Activated gamma-delta T cell (primary cell): ENCODE measurements at regions not wholly inside any gene's neighbourhood (a gene's known extent, or its start where the extent isn't known, plus 50 kb on each side); places are given as distances from the start of the nearest gene placed in this dataset.

Experiments
- DNase-seq: peaks from one replicate; lab custom pipeline; 2025; lab: John Stamatoyannopoulos, UW

DNA sequence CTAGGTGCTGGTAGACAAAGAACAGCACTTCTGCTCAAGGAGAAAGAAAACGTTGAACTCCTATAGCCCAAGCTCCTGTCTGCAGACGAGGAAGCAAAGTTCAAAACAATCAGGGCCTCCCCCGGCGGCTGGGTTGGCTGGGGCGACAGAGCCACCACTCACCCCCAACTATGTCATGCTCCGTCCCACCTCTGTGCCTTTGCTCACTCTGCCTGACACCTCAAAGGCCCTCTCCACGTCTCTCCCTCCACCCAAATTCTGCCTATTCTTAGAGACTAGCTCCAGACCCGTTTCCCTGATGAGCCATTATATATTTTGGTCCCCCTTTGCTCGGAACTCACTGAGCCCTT, 304.3 kb downstream of the TLE3 start:
- DNase-seq: no peak

DNA sequence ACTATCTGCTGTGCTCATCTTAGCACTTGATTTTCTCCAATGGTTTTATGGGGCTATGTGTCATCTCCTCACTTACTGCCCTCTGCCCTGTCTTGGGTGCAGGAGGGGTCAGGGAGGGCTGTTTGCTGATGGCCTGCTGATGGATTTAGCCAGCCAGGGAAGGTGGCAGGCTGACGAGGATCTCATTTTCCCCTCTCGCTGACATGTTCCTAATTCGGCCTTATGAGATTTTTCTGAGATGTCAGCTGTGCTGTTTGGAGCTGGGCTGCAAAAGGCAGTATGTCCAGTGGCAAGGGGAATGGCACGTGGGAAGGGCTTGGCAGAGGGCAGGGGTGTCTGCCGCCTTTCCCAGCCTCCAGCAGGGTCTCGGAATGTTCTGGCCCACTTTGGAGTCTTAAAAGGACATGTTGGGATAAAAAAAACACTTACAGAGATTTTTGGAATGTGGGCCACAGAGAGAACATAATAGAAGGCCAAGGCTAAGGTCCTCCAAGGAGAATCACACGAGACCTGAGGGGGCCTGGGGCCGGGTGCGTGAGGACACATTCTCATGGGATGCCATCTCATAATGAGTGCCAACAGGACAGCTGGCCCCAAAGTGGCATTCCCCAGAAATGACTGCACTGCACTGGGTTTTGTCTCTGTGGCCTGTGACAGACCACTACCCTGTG, 303.8 kb downstream of the TLE3 start:
- DNase-seq: no peak

DNA sequence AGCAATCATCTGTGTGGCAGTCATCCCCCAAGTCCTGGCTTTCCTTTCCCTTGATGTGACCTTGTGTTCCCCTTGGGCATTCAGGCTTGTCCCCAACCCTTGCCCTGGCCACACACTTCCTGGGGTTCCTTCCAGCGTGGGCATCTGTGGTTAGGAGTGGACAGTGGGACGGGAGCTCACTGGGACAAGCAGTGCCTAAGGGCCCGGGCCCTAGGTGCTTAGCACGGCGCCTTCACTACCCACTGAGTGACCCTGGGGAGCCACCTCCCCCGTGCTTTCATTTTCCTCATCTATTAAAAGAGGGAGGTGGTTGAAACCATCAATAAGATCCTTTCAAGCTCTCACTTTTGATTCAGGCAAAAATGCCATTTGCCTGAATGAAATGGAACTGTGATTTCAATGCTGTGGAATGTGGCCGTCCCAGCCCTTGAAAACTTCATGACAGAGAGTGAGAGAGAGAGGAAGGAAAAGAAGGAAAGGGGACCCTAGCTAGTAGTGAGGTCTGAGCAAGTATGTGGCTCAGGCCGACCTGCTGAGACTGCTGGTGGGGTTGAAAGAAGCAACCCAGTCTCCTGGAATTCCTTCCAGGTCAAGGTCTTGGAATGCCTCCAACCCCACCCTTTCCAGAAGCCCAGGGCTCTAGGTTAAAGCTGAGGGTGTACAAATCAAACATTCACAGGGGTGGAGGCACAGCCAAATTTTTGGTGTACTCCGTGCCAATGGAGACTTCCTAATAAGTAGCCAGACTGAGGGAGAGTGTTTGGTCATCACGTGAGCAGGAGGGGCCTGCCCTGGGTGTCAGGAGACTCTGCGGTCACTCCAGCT, 302.9 kb downstream of the TLE3 start:
- no peak for DNase-seq

GRCh38 chr15:69795601-69796000, 302.1 kb downstream of the TLE3 start:
- no peak for DNase-seq

DNA sequence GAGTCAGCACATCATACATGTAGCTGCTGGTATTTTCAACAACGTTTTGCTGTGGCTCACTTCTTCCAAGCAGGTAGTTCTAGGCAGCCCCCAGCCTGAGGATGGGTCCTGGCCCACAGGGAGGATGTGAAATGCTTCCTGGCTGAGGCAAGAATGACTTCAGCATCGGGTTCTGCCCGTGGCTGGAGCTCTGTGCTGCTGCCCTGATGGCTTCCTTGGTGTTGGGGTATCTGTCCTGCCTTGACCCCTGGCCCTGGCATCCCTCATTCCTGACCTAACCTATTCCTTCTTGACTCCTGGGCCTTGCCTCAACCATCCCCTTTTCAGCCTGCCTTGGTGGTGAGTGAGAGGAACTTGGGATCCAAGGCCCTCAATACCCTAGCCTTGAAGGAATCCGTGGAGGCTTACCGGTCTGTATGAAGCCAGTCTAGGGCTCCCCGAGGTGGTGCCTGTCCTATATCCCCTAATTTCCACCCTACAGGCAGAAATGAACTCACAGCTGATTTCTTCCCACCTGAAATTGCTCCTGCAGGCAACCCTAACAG, 300.6 kb downstream of the TLE3 start:
- no peak for DNase-seq

- DNase-seq: no peak
Observed at GRCh38 chr15:69797615-69798014, 300.1 kb downstream of the TLE3 start.

GRCh38 chr15:69798481-69799250, 299.1 kb downstream of the TLE3 start:
- DNase-seq: no peak

DNA sequence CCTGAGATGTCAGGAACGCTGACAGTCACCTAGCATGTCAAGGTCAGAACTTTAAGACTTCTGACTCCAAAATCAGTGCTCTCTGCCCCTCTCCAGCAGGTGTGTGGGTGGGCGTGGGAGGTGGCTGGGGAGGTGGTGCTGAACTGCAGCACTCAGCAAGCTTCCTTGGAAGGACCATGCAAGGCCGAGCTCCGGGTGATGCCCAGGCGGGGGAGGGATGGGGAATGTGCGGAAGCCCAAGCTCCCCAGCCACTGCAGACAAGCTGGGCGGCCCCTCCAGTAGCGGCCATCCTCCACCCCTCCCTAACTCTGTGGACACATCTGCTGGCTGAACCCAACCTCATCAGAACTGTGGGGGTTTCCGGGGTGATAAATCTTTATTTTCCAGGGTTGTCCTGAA, 296.6 kb downstream of the TLE3 start:
- DNase-seq: no peak

- no peak for DNase-seq
Observed at GRCh38 chr15:69802432-69802831, 295.3 kb downstream of the TLE3 start.

DNA sequence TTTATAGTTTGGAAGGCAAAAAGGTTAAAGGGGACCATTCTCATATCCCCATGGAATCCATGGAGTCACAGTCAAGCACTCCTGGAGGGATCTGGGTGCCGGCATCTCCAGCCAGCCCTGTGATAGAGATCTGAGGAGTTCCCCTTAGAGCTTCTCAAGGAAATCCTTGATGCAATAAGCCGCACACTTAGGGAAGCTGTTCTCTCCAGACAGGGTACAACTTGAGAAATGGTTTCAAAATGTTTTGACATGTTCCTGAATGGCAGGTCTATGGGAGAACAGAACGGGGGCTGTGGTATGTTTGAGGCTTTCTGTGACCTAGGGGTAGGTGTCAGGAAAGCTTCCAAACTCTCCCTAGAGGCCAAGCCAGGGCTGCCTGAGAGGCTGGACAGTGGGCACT, 292.9 kb downstream of the TLE3 start:
- DNase-seq: no peak

DNA sequence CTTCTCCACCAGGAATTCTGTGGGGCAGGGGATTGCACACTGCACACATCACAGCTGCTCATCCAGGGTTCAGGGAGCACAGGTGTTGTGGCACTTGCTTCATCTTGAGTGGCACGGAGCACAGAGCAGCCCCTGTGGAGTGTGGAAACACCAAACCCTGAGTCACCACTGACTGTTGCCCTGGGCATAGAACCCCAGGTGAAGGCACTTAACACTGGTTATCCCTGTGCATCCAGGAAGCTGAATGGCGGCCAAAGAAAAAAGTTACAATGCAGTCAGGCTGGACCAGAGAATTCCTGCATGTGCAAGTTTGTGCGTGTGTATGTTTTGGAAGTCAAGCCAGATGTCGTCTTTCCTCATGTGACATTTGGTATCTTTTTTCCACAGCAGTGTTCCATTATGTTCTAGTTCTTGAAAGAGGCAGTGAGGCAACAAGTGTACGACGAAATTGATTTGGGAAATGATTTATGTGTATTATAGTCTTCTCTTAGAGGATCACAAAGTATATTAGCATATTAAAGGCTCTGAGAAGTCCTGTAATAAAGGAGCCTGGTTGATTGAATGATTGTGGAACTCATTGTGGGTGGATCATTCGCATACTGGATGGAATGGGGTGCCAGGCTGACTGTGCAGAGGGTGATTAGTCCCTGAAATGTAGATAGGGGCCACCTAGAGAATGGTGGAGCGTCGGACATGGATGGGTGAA, 292.3 kb downstream of the TLE3 start:
- no peak for DNase-seq

DNA sequence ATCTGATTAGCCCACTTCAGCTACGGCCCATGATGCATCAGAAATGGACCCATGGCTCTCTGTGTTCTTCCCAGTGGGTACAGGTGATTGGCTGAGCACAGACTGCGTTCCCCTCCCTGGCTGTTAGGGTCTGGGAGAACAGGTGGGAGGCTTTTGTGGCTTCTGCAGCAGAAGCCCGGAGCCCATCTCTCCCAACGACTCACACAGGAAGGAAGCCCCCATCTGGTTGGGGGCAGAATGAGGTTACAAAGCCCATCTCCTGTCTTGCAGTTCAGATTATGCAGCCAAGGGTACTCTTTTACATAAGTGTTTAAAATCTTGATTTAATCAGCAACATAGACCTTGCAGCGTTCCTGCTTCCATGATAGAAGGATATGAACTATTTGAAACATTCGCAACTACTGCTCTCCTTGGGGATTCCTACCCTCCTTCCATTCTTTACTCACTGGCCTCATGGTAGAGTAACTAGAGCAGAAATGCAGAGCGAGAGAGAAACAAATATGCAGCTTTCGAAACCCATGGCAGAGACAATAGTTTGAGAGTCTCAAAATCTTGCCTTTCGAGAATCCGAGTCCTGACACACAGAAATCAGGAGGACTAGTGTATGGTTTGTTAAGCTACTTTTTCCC, 291.3 kb downstream of the TLE3 start:
- no peak for DNase-seq

DNA sequence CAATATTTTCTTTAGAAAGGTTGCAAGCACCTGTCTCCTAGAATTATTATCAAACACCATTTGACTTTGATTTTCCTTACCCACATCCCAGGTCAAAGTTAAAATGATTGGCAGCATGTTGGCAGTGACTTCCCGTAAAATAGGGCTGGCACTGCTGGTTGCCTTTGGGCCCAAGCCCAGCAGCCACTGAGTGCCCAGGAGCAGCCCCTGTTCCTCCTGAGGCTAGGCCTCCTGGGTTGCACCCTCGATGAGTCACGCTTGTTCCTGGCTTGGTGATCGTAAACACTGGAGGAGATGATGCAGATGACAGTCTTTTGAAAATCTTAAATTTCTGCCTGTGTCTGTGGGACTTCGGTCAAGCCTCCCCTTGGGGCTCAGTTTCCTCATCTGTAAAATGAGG, 290.0 kb downstream of the TLE3 start:
- DNase-seq: no peak

GRCh38 chr15:69808756-69809155, 289.0 kb downstream of the TLE3 start:
- DNase-seq: no peak

DNA sequence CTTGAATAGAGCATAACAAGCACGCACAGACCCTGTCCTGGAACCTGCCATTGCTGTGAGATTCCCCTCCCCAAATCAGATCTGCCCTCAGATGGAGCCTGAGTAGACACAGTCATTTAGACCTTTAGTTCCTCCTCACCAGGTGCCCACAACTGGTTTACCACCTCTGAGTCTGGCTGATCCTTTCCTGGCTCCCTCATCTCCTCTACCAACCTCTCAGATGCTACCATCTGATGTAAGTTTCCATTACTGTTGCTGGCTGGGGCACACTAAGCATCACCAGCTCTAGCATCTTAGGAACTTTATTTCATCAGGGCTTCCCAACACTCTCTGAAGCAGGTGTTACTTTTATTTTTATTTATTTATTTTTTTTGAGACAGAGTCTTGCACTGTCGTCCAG, 288.3 kb downstream of the TLE3 start:
- no peak for DNase-seq

GRCh38 chr15:69810431-69811354, 287.0 kb downstream of the TLE3 start:
- no peak for DNase-seq

DNA sequence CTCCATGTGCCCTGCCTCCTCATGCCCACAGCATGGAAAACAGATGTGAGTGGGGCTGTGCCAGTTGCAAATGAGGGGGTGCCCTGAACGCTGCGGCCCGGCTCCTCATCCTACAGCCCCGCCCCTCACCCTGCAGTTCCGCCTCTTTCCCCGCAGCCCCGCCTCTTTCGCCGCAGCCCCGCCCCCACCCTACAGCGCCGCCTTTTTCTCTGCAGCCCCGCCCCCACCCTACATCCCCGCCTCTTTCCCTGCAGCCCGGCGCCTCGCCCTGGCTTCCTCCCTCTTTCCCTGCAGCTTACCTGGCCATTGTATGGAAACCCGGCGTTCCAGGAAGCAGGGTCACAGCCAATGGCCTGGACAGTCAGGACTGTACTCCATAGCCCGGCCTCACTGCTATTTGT, 284.9 kb downstream of the TLE3 start:
- no peak for DNase-seq

DNA sequence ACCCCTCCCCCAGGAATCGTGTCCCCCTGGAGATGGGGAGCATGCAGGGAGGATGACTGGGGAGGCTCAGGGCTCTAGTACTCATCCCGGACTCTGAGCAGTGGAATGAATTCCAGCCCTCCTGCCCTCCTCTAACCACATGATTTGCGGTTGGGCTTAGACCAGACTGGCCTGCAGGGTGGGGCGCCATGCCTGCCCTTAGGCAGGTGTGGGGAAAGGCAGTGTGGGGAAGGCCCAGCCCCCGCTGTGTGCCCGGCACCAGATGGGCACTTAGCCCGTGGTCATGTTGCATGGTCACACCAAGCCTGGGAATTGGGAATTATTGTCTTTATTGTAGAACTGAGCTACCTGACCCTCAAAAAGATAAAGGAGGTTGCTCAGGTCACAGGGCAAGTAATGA, 283.8 kb downstream of the TLE3 start:
- DNase-seq: no peak

DNA sequence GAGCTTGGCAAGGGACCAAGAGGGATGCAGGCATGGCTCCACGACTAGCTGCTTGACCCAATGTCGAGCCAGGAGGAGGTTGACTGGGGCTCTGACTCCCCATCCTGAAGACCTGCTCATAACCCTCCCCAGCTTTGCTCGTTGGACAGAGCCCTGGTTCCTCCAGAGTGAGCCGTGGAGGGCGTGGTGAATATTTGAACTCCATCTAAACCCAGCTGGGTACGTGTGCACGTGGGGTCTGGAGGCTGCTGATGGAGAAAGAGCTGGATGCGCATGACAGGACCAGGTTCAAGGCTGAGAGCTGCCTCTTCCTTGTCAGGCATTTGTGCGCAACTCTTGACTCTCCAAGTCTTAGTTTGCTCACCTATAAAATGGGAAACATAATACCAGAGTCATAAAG, 282.8 kb downstream of the TLE3 start:
- DNase-seq: no peak

DNA sequence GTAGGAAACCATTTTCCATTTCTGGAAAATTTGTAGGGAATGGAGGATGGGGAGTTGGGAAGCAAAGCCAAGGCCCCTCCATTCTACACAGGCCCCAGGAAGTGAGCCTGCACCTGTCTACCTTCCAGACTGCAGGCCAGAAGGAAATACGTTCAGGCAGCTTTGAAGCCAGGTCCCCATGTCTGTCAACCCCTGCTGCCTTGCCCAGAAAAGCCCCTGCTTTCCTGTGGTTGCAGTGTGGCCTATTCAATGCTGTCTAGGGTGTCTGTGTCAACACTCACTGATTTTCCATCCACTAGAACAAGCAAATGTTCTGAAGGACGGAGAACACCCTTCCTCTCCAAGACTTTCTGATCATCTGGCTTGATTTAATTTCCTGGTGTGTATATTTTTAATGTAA, 281.9 kb downstream of the TLE3 start:
- no peak for DNase-seq
